Kidney capillary endothelial cell (primary cell): ENCODE measurements at regions not wholly inside any gene's neighbourhood (a gene's known extent, or its start where the extent isn't known, plus 50 kb on each side); places are given as distances from the start of the nearest gene placed in this dataset.
"Not testable (repeated sequence)": the region's sequence is repeated elsewhere in the genome, so short reads cannot be mapped to it uniquely, and the experiment has no call there.

ENCODE experiments used
- DNase-seq: peaks from one replicate; pipeline ENCODE4 v3.0.0-alpha.2; 2018; ENCODE audit warnings: low spot score

DNA sequence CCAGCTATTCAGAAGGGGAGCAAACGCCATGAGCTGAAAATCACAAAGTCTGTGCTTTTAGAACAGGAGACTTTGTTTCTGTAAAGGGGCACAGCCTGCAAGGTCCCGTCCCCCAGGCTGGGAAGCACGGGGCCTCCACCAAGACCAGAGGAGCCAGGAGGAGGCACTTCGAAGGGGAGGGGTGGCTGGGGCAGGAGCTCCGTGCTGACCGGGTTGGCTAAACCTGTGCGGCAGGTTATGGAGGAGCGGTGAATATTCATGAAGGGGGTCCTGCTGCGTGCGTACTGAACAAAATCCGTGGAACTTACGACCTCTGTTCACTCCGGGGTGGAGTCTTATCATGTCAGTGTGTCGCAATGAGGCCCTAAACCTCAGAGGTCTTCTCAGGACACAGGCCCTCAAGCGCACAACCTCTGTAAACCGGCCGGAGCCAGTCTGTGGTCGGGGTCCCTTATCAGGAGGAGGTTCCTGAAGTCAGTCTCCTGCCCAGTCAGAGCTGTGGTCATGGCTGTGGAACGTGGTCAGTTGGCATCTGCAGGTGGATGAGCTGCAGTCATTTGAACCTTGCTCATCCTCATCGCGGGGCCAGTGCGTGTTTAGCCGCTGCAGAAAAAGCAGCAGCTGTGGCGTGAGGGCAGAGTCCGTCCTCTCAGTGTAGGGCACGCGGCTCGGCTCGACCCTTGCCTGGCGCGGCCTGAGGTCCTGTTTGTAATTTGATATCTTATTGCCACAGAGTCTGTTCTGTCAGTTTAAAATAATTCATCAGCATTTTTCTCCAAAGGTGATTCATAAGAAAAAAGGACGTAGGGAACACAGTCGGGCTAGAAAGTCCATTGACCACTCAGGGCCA is 5507.7 kb upstream of the TPTE start:
- DNase-seq = not testable (repeated sequence)

DNA sequence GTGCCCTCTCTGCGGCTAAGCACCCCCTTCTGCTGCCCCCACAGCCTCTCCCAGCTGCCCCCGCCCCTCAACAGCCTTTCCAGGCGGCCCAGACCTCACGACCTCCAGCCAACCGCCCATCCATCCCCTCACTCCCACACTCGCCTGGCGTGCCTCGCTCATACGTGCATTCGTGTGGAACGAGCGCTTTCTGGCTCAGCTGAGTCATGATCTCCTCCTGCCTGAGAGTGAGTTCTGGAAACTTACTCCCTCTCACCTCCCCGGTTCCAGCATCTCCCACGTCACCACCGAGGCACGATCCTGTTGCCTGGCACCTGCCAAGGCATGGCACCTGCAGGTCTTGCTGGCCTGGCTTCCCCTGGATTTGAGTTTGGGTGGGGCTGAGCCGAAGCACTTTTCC is 5506.2 kb upstream of the TPTE start:
- not testable (repeated sequence) for DNase-seq

DNA sequence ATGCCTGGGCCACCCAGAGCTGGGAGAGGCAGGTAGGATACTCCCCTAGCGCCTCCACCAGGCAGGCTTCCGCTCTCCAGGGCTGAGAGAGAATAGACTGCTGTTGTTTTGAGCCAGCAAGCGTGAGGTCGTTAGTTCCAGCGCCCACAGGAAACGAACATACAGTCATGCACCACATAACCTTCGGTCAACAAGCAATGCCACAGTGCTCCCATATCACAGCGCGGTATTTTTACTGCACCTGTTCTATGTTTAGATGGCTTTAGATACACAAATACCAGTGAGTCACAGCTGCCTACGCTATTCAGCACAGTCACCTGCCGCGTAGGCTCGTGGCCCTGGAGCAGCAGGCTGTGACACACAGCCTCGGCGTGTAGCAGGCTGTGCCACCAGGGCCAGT is 5502.3 kb upstream of the TPTE start:
- DNase-seq = not testable (repeated sequence)

DNA sequence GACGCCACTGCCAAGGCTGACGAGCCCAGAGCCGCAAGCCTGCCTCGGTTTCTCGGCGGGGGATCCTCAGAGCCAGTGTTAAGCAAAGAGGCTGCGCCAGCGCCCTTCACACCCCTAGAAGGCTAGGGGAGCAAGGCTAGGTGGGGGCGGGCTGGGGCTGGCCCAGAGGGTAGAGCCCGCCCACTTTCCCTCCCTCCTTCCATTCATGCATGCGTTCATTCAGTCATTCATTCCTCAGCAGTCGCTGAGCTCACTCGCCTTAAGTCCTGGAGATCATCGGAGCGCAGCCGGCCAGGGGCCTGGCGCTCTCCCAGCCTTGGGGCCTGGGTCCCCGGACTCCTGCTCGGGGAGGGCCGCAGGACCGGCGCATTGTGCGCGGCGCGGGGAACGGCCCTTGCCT is 5499.6 kb upstream of the TPTE start:
- not testable (repeated sequence) for DNase-seq

DNA sequence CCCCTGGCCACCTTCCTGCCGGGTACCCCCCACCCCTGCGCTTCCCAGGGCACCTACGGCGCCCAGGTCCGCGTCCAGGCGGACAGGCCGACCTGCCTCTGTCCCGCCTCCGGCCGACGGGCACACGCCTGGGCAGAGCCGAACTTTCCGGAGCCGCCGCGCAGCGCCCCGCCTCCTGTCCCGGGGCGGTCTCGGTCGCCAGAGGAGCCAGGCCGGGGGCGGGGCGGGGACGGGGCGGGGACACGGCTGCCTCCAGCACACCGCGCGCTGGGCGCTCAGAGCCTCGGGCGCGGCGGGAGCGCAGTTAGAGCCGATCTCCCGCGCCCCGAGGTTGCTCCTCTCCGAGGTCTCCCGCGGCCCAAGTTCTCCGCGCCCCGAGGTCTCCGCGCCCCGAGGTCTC is 5499.1 kb upstream of the TPTE start:
- DNase-seq = not testable (repeated sequence)

DNA sequence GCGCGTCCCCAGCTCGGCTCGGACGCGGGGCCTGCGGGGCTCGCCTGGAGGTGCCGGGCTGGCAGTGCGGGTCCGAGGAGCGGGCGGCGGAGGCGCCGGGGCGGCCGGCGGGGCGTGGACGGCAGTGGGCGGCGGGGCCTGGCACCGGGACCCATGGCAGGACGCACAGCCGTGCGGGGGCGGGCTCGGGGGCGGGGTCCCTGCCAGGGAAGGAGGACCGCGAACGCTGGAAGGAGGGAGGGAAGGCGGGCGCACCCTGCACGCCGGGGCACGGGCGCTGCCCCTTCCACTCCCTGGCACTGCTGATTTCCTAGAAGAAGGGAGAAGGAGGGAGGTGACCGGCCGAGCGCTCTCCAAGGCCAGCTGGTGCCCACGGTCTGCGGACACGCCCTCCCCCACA is 5498.6 kb upstream of the TPTE start:
- not testable (repeated sequence) for DNase-seq

DNA sequence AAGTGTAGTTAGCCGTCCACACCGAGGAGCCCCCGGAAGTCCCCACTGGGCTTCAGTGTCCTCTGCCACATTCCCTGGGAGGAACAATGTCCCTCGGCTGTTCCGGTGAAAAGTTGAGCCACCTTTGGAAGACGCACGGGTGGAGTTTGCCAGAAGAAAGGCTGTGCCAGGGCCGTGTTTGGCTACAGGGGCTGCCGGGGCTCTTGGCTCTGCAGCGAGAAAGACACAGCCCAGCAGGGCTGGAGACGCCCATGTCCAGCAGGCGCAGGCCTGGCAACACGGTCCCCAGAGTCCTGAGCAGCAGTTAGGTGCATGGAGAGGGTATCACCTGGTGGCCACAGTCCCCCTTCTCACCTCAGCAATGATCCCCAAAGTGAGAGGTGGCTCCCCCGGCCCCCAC is 5486.2 kb upstream of the TPTE start:
- DNase-seq = not testable (repeated sequence)

DNA sequence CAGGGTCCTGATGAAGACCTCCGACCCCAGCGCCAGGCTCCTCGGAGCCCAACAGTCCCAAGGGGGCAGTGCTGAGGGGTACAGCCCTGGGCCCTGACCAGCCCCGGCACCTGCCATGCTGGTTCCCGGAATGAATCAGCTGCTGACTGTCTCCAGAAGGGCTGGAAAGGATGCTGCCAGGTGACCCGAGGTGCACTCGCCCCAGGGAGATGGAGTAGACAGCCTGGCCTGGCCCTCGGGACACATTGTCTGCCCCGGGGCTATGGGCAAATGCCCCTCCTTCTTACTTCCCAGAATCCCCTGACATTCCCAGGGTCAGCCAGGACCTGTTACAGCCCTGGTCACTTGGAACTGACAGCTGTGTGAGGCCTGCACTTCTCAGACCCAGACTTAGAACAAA is 5485.8 kb upstream of the TPTE start:
- not testable (repeated sequence) for DNase-seq

DNA sequence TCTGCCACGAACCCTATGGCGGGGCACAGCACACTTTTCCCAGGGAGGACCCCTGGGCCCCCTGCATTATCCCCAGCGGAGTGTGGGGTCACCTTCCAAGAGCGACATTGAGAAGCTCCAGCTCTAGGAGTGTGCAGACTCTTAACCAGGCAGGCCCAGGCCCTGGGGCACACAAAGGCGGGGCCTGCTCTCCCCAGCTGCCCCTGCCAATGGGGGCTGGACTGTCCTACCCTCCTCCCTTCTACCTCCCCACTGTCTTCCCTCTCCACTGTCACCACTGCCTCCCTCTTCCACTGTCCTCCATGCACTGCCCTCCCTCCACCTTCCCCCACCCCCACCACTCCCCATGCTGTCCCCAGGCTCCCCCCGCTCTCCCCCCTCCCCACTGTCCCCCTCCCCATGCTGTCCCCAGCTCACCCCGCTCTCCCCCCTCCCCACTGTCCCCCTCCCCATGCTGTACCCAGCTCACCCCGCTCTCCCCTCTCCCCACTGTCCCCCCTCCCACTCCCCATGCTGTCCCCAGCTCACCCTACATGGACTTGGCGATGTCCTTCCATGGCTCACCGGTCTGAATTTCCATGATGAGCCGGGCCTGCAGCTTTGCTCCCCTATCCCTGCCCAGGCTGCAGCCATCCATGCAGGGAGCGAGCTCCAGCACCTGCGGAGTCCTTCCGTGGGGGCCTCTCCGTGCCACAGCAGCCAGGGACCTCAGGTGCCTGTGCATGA is 5483.6 kb upstream of the TPTE start:
- not testable (repeated sequence) for DNase-seq

DNA sequence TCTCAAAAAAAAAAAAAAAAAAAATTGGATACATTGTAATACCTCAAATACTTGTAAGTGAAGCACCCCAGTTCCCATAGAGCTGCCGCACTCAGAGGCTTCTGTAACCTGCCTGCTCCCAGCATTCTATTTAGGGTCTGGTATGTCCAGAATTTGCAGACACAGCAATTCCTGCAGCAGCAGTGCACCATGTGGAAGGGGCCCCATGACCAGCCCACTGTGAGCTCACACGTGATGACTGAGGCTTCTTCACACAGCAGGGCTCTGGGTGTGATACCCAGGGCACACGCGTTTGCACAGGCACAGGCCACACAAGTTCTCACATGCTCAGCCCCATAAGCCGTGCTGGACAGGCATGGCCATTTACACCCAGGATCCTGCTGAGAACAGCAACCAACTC is 5481.5 kb upstream of the TPTE start:
- not testable (repeated sequence) for DNase-seq

DNA sequence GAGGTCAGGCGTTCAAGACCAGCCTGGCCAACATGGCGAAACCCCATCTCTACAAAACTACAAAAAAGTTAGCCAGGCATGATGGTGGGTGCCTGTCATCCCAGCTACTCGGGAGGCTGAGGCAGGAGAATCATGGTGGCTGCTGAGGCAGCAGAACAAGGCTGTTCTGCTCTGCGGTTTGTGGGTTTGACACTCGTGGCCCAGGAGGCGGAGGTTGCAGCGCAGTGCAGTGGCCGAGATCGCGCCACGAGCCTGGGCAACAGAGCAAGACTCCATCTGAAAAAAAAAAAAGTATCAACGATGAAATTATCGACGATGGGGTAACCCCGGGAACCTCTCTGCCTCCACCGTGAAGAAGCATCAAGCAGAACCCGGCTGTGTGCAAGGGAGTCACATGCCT is 5478.8 kb upstream of the TPTE start:
- DNase-seq = not testable (repeated sequence)

DNA sequence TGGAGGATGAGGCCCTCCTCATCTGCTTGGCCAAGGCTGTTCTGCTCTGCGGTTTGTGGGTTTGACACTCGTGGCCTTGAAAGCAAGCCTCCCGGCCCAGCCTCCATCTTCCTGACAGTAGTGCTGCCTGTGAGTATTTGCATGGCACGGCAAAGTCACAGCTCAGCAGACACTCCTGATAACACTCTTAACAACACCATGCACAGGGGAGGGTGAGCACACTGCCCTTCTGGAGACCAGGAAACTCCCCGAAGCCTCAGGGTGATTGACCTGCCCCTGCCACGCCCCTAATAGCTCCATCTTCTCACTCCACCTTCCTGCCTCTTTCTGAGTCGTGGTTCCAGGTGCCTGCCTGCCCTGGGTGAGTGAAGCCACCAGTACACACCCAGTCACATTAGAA is 5476.6 kb upstream of the TPTE start:
- DNase-seq = not testable (repeated sequence)

DNA sequence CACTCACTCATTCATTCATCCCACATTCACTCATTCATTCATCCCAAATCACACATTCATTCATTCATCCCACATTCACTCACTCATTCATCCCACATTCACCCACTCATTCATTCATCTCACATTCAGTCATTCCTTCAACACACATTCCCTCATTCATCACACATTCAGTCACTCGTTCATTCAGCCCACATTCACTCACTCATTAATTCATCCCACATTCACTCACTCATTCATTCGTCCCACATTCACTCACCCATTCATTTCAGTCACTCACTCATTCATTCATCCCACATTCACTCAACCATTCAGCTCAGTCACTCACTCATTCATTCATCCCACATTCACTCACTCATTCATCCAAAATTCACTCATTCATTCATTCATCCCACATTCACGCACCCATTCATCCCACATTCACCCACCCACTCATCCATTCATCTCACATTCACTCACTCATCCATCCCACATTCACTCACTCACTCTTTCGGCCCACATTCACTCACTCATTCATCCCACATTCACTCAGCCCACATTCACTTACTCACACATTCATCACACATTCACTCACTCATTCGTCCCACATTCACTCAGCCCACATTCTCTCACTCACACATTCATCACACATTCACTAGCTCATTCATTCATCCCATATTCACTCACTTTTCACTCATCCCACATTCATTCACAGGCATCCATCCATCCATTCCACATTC is 5469.9 kb upstream of the TPTE start:
- DNase-seq = not testable (repeated sequence)

DNA sequence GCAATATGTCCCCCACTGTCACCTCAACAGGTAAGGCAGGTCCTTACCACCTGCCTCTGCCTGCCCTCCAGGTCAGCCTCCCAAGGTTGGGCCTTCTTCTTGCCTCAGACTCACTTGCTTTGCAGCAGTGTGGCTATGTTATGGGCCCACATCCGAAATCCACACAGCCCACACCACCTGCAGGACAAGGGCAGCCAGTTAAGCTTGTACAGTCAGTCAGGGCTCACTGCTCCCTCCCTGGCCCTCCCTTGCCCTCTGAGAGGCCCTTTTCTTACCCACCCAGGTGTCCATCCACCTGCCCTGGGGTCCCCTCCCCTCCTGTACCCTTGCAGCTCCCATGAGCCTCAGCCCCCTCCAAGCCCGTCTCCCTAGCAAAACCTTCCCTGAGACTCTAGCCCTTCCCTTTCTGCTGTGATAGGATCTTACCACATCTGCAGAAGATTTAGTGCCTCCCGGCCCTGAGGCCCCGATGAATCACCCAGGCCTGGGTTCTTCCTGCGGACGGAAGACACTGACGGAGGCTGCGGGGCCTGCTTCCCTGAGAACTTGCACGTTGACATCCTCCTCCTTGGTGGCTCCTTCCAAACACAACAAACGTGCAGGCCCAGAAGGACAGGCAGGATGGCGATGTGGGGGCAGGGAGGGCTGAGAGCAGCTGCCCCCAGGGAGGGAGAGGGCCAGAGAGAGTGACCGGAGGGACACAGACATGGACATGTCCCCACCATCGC is 5466.2 kb upstream of the TPTE start:
- not testable (repeated sequence) for DNase-seq

DNA sequence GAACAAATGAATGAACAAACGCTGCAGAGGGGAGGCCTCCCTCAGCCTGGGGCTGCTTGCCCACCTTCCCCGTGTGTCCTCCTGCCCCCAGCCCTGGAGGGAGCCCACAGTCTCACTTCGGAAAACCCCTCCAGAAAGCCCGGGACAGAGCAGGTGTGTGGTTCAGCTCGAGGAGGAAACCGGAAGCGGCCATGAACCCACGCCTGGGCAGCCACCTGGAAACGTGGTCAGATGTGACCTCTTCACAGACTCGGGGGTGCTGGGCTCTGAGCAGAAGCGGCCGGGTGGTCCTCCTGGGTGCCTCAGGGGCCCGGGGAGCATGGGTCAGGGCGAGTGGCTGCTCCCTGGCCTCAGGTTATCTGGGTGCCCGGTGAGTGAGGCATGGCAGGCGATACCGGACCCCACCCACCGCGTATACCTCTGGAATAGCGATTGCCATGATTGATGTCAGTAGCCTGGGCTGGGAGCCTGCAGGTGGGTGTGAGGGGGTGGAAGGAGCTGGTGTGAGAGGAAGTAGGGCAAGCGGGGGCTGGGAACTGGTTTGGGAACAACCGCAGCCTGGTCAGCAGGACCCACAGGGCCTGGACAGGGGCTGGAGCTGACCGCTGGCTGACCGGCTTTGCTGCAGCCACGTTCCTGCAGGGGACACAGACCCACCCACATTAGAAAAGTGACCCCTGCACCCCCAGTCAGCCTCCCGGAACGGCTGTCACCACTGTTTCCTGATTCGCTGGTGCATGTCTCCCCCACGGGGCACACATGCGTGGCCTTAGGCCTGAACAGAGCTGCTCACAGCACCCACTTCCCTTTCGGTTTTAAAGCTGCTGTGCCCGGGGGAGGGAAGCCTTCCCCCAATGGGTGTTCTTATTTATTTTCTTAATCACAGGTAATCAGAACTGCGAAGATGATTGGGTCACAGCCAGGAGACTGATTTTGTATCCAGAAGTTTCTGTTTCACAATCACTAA is 5465.1 kb upstream of the TPTE start:
- DNase-seq = not testable (repeated sequence)

DNA sequence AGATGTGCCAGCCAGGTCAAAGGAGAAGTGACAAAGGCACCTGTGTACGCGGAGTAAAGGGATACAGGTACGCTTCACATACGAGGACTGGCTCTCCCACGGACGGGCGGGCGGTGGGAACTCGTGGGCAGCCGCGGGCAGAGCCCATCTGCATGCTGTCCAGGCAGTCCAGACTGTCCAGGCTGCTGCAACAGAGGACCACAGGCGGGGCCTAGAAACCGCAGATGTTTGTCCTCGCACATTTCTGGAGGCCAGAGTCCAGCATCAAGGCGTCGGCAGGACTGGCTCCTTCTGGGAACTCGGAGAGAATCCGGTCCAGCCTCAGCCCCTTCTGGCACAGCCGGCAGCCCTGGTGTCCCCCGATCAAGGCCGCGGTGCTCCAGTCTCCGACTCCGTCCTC is 5464.3 kb upstream of the TPTE start:
- not testable (repeated sequence) for DNase-seq

DNA sequence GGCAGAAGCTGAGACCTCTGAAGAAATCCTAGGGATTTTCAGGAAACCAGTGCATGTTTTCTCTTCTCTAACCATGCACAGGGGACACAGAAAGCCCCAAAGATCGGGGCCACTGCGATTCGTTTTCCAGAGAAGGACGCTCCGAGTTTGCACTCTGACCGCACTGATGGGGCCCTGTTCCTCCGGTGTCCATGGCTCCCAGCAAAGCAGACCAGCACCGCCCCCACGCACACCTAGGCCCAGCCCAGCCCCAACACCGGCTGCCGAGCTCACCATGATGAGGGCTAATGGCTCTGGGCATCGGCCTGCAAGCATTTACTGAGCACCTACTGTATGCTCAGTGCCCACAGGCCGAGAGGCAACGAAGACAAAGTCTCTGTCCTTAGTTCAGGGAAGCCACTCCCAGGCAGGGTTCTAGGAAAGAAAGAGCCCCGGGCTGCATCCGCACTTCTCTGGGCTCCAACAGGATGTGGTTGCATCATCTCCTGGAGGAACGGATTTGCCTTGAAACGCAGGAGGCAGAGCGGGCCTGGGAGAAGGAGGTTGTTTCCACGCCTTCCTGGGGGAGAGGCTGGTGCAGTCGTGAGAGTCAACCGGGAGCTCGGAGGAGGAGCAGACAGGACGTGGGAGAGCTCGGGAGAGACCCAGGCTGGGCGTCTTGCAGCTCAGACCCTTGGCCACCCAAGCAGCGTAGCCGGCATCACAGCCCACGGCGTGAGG is 5460.9 kb upstream of the TPTE start:
- not testable (repeated sequence) for DNase-seq

DNA sequence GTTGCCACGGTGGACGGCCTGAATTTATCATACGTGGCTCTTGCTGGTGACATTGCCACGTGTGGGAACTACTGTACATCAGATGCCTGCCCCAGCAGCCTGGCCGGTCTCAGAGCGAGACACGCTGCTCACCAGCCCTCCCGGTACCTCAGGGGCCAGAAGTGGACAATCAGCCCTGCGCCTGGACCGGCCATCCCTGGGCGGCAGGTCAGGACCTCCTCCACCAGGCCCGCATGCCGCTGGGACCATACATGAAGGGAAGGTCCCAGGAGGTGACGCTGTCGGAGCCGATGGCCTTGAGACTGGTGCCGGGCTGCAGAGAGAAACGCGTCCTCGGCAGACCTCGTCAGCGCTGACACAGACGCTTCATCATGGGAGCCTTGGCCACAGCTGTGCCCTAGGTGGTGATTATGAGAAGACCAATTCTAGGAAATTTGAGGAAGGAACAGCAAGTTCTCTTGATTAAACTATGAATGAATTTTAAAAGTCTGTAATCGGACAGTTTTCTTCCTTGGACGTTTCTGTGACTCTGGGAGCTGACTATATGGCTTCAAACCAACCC is 5456.7 kb upstream of the TPTE start:
- DNase-seq = not testable (repeated sequence)
